ENCODE measurements at regions not wholly inside any gene's neighbourhood (a gene's known extent, or its start where the extent isn't known, plus 50 kb on each side); places are given as distances from the start of the nearest gene placed in this dataset.
"Not testable (repeated sequence)": the region's sequence is repeated elsewhere in the genome, so short reads cannot be mapped to it uniquely, and the experiment has no call there.

DNA sequence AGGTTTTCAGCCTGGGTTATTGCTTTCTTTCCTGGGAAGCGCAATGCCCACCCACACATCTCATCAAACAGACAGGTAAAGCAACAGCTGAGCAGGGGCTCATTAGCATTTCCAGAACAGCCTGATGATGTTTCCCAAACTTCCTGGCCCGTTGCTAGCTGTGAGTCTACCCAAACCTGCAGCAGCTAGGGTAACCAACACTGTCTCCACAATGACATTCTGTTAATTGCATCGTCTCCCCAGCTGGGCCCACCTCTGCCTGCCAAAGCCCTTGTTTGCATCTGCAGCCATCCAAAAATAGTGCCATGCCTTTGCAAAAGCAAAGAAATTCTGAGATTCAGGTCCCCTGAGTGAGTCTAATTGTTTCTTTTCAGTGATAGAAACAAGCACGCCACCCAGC, 273.0 kb downstream of the MED10 start:
- H3K4me1 ChIP-seq (ENCODE audit: insufficient read depth, low read length, severe bottlenecking): no peaks in the 10 kb centered on the region
- no peak overlapping the region for H2AFZ ChIP-seq (ENCODE audit: low read length)
- TF ChIP-seq, protein P1, sequence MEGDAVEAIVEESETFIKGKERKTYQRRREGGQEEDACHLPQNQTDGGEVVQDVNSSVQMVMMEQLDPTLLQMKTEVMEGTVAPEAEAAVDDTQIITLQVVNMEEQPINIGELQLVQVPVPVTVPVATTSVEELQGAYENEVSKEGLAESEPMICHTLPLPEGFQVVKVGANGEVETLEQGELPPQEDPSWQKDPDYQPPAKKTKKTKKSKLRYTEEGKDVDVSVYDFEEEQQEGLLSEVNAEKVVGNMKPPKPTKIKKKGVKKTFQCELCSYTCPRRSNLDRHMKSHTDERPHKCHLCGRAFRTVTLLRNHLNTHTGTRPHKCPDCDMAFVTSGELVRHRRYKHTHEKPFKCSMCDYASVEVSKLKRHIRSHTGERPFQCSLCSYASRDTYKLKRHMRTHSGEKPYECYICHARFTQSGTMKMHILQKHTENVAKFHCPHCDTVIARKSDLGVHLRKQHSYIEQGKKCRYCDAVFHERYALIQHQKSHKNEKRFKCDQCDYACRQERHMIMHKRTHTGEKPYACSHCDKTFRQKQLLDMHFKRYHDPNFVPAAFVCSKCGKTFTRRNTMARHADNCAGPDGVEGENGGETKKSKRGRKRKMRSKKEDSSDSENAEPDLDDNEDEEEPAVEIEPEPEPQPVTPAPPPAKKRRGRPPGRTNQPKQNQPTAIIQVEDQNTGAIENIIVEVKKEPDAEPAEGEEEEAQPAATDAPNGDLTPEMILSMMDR (IDR thresholded peaks at IDR 0.05; ENCODE audit: low read length): no peak
- no peak for TF ChIP-seq EZH2 (IDR thresholded peaks at IDR 0.05; ENCODE audit: borderline replicate concordance, low read length)
- H3K9me2 ChIP-seq (ENCODE audit: low read depth, low read length): no peaks in the 10 kb centered on the region
- H3K27me3 ChIP-seq (ENCODE audit: insufficient read depth, low read length): no peaks in the 10 kb centered on the region
- H3K4me2 ChIP-seq (ENCODE audit: low read length): no peak overlapping the region
- H3F3A ChIP-seq (ENCODE audit: insufficient read depth, low read length): no peaks in the 10 kb centered on the region
- no peaks in the 10 kb centered on the region for H3K36me3 ChIP-seq (ENCODE audit: insufficient read depth, low read length)
- H3K9me3 ChIP-seq (ENCODE audit: low read length): no peaks in the 10 kb centered on the region
- no peak overlapping the region for H3K4me3 ChIP-seq (ENCODE audit: low read depth, low read length, poor library complexity, severe bottlenecking)
- H3K27ac ChIP-seq (ENCODE audit: low read depth, low read length, poor library complexity, severe bottlenecking): no peak overlapping the region
- no peak overlapping the region for H3K9ac ChIP-seq (ENCODE audit: low read length)
- H3K79me2 ChIP-seq (ENCODE audit: insufficient read depth, low read length): no peaks in the 10 kb centered on the region
- H4K20me1 ChIP-seq (ENCODE audit: insufficient read depth, low read length): no peaks in the 10 kb centered on the region

DNA sequence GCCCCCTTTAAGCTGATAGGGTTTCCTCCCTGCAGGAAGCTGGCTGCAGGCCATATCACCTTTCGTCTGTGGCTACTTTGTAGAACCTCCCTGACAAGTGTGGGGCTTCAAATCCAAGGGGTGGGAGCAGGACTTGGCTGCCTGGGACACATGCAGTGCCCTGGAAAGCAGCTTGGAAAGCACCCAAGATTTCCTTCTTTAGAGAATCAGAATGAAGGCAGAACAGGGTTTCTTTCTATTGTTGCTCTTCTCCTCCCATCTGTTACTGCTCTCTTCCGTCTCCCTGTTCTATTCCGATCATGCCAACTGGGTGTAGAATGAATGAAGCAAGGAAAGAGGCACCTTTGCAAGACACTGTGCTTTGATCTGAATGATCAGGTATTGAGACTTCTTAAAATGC, 282.2 kb downstream of the MED10 start:
- H3F3A ChIP-seq (ENCODE audit: insufficient read depth, low read length): no peaks in the 10 kb centered on the region
- no peak overlapping the region for H3K27ac ChIP-seq (ENCODE audit: low read depth, low read length, poor library complexity, severe bottlenecking)
- no peak overlapping the region for H3K9ac ChIP-seq (ENCODE audit: low read length)
- no peak overlapping the region for H2AFZ ChIP-seq (ENCODE audit: low read length)
- no peaks in the 10 kb centered on the region for H3K4me1 ChIP-seq (ENCODE audit: insufficient read depth, low read length, severe bottlenecking)
- no peak overlapping the region for H3K4me2 ChIP-seq (ENCODE audit: low read length)
- H3K79me2 ChIP-seq (ENCODE audit: insufficient read depth, low read length): no peaks in the 10 kb centered on the region
- H3K9me2 ChIP-seq (ENCODE audit: low read depth, low read length): no peaks in the 10 kb centered on the region
- no peaks in the 10 kb centered on the region for H4K20me1 ChIP-seq (ENCODE audit: insufficient read depth, low read length)
- H3K27me3 ChIP-seq (ENCODE audit: insufficient read depth, low read length): no peaks in the 10 kb centered on the region
- no peak overlapping the region for H3K4me3 ChIP-seq (ENCODE audit: low read depth, low read length, poor library complexity, severe bottlenecking)
- no peaks in the 10 kb centered on the region for H3K9me3 ChIP-seq (ENCODE audit: low read length)
- H3K36me3 ChIP-seq (ENCODE audit: insufficient read depth, low read length): no peaks in the 10 kb centered on the region
- no peak for TF ChIP-seq EZH2 (IDR thresholded peaks at IDR 0.05; ENCODE audit: borderline replicate concordance, low read length)
- TF ChIP-seq, protein P1 (IDR thresholded peaks at IDR 0.05; ENCODE audit: low read length): no peak

DNA sequence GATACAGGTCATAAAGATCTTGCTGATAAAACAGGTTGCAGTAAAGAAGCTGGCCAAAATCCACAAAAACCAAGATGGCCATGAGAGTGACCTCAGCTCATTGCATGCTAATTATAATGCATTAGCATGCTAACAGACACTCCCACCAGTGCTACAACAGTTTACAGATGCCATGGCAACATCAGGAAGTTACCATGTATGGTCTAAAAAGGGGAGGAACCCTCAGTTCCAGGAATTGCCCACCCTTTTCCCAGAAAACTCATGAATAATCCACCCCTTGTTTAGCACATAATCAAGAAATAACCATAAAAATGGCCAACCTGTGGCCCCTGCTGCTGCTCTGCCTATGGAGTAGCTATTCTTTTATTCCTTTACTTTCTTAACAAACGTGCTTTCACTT, 284.2 kb downstream of the MED10 start:
- not testable (repeated sequence) for H3K27ac ChIP-seq (ENCODE audit: low read depth, low read length, poor library complexity, severe bottlenecking); H3K4me3 ChIP-seq (ENCODE audit: low read depth, low read length, poor library complexity, severe bottlenecking); H3K79me2 ChIP-seq (ENCODE audit: insufficient read depth, low read length); H3K27me3 ChIP-seq (ENCODE audit: insufficient read depth, low read length); H2AFZ ChIP-seq (ENCODE audit: low read length); H3K9me2 ChIP-seq (ENCODE audit: low read depth, low read length); H4K20me1 ChIP-seq (ENCODE audit: insufficient read depth, low read length); H3K9ac ChIP-seq (ENCODE audit: low read length); H3K9me3 ChIP-seq (ENCODE audit: low read length); H3K4me2 ChIP-seq (ENCODE audit: low read length); H3K4me1 ChIP-seq (ENCODE audit: insufficient read depth, low read length, severe bottlenecking); H3K36me3 ChIP-seq (ENCODE audit: insufficient read depth, low read length); H3F3A ChIP-seq (ENCODE audit: insufficient read depth, low read length)

DNA sequence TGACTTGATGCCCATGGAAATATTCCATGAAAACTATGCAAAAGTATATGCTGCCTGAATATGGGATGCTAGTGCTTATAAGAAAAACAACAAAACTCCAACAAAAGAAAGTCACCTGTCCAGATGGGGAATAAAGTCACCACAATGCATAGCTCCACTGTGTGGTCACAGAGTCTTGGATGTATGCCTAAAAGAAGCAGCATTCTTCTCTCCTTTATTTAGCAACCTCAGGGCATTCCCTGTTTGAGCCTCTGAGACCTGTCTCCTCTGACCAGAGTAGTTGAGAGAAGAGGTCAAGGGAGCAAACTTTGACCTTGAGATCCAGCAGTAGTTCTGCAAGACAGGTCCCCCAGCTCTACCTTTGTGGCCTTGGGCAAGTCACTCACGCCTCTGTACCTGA, 287.5 kb downstream of the MED10 start:
- Histone ChIP-seq H3K9ac (ENCODE audit: low read length) (no peak overlapping the region), H3K4me1 (ENCODE audit: insufficient read depth, low read length, severe bottlenecking) (no peaks in the 10 kb centered on the region), H3K79me2 (ENCODE audit: insufficient read depth, low read length) (no peaks in the 10 kb centered on the region), H3F3A (ENCODE audit: insufficient read depth, low read length) (no peaks in the 10 kb centered on the region), H3K4me3 (ENCODE audit: low read depth, low read length, poor library complexity, severe bottlenecking) (no peak overlapping the region), H4K20me1 (ENCODE audit: insufficient read depth, low read length) (no peaks in the 10 kb centered on the region), H3K4me2 (ENCODE audit: low read length) (no peak overlapping the region), H3K27ac (ENCODE audit: low read depth, low read length, poor library complexity, severe bottlenecking) (no peak overlapping the region), H2AFZ (ENCODE audit: low read length) (no peak overlapping the region), H3K9me3 (ENCODE audit: low read length) (no peaks in the 10 kb centered on the region), H3K9me2 (ENCODE audit: low read depth, low read length) (no peaks in the 10 kb centered on the region), H3K27me3 (ENCODE audit: insufficient read depth, low read length) (no peaks in the 10 kb centered on the region), H3K36me3 (ENCODE audit: insufficient read depth, low read length) (no peaks in the 10 kb centered on the region)
- no peak for TF ChIP-seq EZH2 (IDR thresholded peaks at IDR 0.05; ENCODE audit: borderline replicate concordance, low read length)
